ENCODE measurements at regions not wholly inside any gene's neighbourhood (a gene's known extent, or its start where the extent isn't known, plus 50 kb on each side); places are given as distances from the start of the nearest gene placed in this dataset.

DNA sequence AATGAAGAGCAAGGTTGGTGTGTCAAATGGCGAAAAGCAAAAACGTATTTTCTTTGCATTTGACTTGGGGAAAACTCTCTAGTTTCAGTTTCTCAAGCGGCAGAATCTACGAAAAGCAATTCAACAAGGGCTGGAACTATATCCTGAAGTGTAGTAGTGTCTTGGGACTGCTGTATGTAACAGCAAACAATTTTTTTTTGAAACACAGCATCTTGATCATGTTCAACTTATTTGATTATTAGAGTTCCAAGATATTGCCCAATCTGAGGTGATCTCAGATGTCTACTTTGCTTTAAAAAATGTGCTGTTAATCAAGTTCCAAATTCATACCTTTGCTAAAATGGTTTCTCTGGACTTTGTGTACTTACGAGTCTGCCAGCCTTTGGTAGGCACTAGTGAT is 120.6 kb downstream of the ZWINT start:
- TF ChIP-seq CTCF (IDR thresholded peaks at IDR 0.05) = no peak
- no peak for TF ChIP-seq POLR2A (IDR thresholded peaks at IDR 0.05)
- no peak for TF ChIP-seq EP300 (IDR thresholded peaks at IDR 0.05)
- intact Hi-C loops (cut with DNase I) = no loop called here
- Histone ChIP-seq H3K27me3 (no peaks in the 10 kb centered on the region), H3K9me3 (no peaks in the 10 kb centered on the region), H3K4me3 (no peak overlapping the region), H3K36me3 (no peaks in the 10 kb centered on the region), H3K27ac (no peak overlapping the region), H3K4me1 (ENCODE audit: insufficient read depth) (no peaks in the 10 kb centered on the region)
- 76 to 89% (median 84%) methylated on average over 5 of the region's 5 CpGs for WGBS, 3 donors
- no peak for DNase-seq

DNA sequence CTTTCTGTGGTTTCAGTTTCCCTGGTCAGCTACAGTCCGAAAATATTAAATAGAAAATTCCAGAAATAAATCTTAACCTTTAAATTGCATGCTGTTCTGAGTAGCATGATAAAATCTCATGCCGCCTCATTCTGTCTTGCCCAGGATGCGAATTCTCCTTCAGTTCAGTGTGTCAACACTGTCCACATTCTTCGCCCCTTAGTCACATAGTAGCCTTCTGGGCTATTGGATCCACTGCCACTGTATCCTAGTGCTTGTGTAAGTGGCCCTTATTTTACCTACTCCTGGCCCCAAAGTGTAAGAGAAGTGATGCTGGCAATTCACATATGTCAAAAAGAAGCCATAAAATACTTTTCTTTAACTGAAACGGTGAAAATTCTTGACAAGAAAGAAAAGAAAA is 129.6 kb downstream of the ZWINT start:
- H3K27me3 ChIP-seq = no peaks in the 10 kb centered on the region
- WGBS, 3 donors = 60 to 77% (median 75%) methylated on average over 5 of the region's 5 CpGs
- intact Hi-C loops (cut with DNase I) = no loop called here

GRCh38 chr10:56222237-56222636 is 138.8 kb downstream of the ZWINT start:
- TF ChIP-seq POLR2A (IDR thresholded peaks at IDR 0.05) (no peak), EP300 (IDR thresholded peaks at IDR 0.05) (no peak), CTCF (IDR thresholded peaks at IDR 0.05) (no peak)
- Histone ChIP-seq H3K27me3 (no peaks in the 10 kb centered on the region), H3K27ac (no peak overlapping the region), H3K9me3 (no peaks in the 10 kb centered on the region), H3K4me1 (ENCODE audit: insufficient read depth) (no peaks in the 10 kb centered on the region), H3K4me3 (no peak overlapping the region), H3K36me3 (no peaks in the 10 kb centered on the region)
- intact Hi-C loops (cut with DNase I) = no loop called here
- DNase-seq = no peak
- 64 to 88% (median 77%) methylated on average over 3 of the region's 3 CpGs for whole genome bisulfite sequencing, 3 donors

More for the DNA sequence above, 129.6 kb downstream of the ZWINT start:
- Histone ChIP-seq H3K36me3 (no peaks in the 10 kb centered on the region), H3K9me3 (no peaks in the 10 kb centered on the region), H3K4me3 (no peak overlapping the region), H3K27ac (no peak overlapping the region), H3K4me1 (ENCODE audit: insufficient read depth) (no peaks in the 10 kb centered on the region)
- DNase-seq = no peak
- no peak for TF ChIP-seq CTCF (IDR thresholded peaks at IDR 0.05)
- no peak for TF ChIP-seq POLR2A (IDR thresholded peaks at IDR 0.05)
- no peak for TF ChIP-seq EP300 (IDR thresholded peaks at IDR 0.05)

GRCh38 chr10:56212951-56213350 is 148.1 kb downstream of the ZWINT start:
- H3K4me3 ChIP-seq = no peak overlapping the region
- no peaks in the 10 kb centered on the region for H3K4me1 ChIP-seq (ENCODE audit: insufficient read depth)
- WGBS, 3 donors = 92 to 94% (median 93%) methylated on average over 6 of the region's 6 CpGs
- intact Hi-C loops (cut with DNase I) = no loop called here
- H3K36me3 ChIP-seq = no peaks in the 10 kb centered on the region
- DNase-seq = no peak
- TF ChIP-seq POLR2A (IDR thresholded peaks at IDR 0.05) (no peak), EP300 (IDR thresholded peaks at IDR 0.05) (no peak), CTCF (IDR thresholded peaks at IDR 0.05) (no peak)
- H3K27me3 ChIP-seq = no peaks in the 10 kb centered on the region
- no peak overlapping the region for H3K27ac ChIP-seq
- H3K9me3 ChIP-seq = no peaks in the 10 kb centered on the region

- no peak overlapping the region for H3K4me3 ChIP-seq
- H3K4me1 ChIP-seq (ENCODE audit: insufficient read depth) = no peaks in the 10 kb centered on the region
- no peaks in the 10 kb centered on the region for H3K9me3 ChIP-seq
- H3K27ac ChIP-seq = no peak overlapping the region
- no peaks in the 10 kb centered on the region for H3K36me3 ChIP-seq
- no peak for TF ChIP-seq POLR2A (IDR thresholded peaks at IDR 0.05)
- no peak for TF ChIP-seq EP300 (IDR thresholded peaks at IDR 0.05)
- no peak for TF ChIP-seq CTCF (IDR thresholded peaks at IDR 0.05)
- WGBS, 3 donors = 70 to 77% (median 75%) methylated on average over 2 of the region's 2 CpGs
- intact Hi-C loops (cut with DNase I) = no loop called here
- no peak for DNase-seq
- H3K27me3 ChIP-seq = no peaks in the 10 kb centered on the region
Measured at GRCh38 chr10:56181607-56182006, 179.5 kb downstream of the ZWINT start.

All from ovary (tissue), 7 donors.